ENCODE measurements at regions not wholly inside any gene's neighbourhood (a gene's known extent, or its start where the extent isn't known, plus 50 kb on each side); places are given as distances from the start of the nearest gene placed in this dataset.

- TF ChIP-seq HDGF (IDR thresholded peaks at IDR 0.05; ENCODE audit: borderline replicate concordance) (no peak), CTBP1 (IDR thresholded peaks at IDR 0.05; ENCODE audit: borderline replicate concordance) (no peak), FOXM1 (IDR thresholded peaks at IDR 0.05; ENCODE audit: borderline replicate concordance) (no peak), ARNT (IDR thresholded peaks at IDR 0.05) (no peak), SP1 (IDR thresholded peaks at IDR 0.05) (no peak)
Measured at GRCh38 chr5:98217138-98217537, 556.3 kb upstream of the RGMB start.
